K562 (cell line): ENCODE measurements at regions not wholly inside any gene's neighbourhood (a gene's known extent, or its start where the extent isn't known, plus 50 kb on each side); places are given as distances from the start of the nearest gene placed in this dataset.

ENCODE experiments used
- ATAC-seq: fragments of 200-7000 bp; cut with Tn5 transposase; 3 replicates; pipeline ENCODE4 v1.9.1; 2020; ENCODE audit warnings: moderate library complexity
- BruUV-seq: library from RNA; stranded (reverse); fragments of 400-500 nt; replicated peaks from 2 replicates; lab custom pipeline; 2021; lab: Mats Ljungman, UMichigan
- CTCF ChIA-PET: fragments of 300-600 bp; formaldehyde crosslinking; extraction: SDS; loops from one replicate; lab custom pipeline; 2021; ENCODE audit warnings: low intra/inter-chr PET ratio; lab: Yijun Ruan, JAX
- POLR2A ChIA-PET: fragments of 300-600, 350-650 bp; sonication (Branson Sonifier 250); formaldehyde crosslinking; extraction: SDS; loops from one replicate; lab custom pipeline; 2021; ENCODE audit warnings: antibody characterized with exemption, inconsistent platforms; lab: Yijun Ruan, JAX
- DNase-seq, 4 experiments: peaks; one replicate each; pipeline versions ENCODE4 v3.0.0 to v3.0.0-alpha.2; 2011 to 2018; ENCODE audit warnings: low spot score in 3 of 4, mixed read lengths in 3 of 4; ENCODE audit errors: extremely low read depth in 1 of 4
- FAIRE-seq: peaks from 2 replicates; lab custom pipeline; 2011; peaks lifted over from hg19 to GRCh38; lab: Jason Lieb, UNC
- H2AFZ ChIP-seq: 2 replicates; pipeline ENCODE4 v1.6.0; 2011; ENCODE audit warnings: low read depth, low read length, control low read depth, inconsistent platforms
- H3K27ac ChIP-seq: fragments of 200-600 bp; 3 replicates; pipeline ENCODE4 v1.8.0; 2011; ENCODE audit warnings: low read depth, mild to moderate bottlenecking, control low read depth, inconsistent platforms, low read length, moderate library complexity, mixed read lengths; ENCODE audit errors: extremely low read depth
- H3K27me3 ChIP-seq, 2 experiments: fragments of 300-600 bp in 1 of 2; 2 replicates in 1 of 2; 3 replicates in 1 of 2; pipeline versions ENCODE4 v1.6.0 to v1.8.0; 2011; ENCODE audit warnings: inconsistent platforms in 2 of 2, low read length in 2 of 2, mild to moderate bottlenecking in 1 of 2, mixed read lengths in 1 of 2, moderate library complexity in 1 of 2; ENCODE audit not compliant: control insufficient read depth in 2 of 2, insufficient read depth in 2 of 2
- H3K36me3 ChIP-seq: fragments of 300-600 bp; 3 replicates; pipeline ENCODE4 v1.8.0; 2011; ENCODE audit warnings: mild to moderate bottlenecking, low read length, inconsistent platforms; ENCODE audit not compliant: control insufficient read depth, insufficient read depth
- H3K4me1 ChIP-seq, 2 experiments: fragments of 200-600 bp in 1 of 2; replicated peaks in 1 of 2; 2 replicates in 1 of 2; 3 replicates in 1 of 2; pipeline versions ENCODE4 v1.5.1 to v1.8.0; 2011; ENCODE audit warnings: inconsistent platforms in 2 of 2, low read length in 2 of 2, mild to moderate bottlenecking in 1 of 2, mixed read lengths in 1 of 2, moderate library complexity in 1 of 2; ENCODE audit not compliant: control insufficient read depth in 2 of 2, insufficient read depth in 2 of 2
- H3K4me2 ChIP-seq: 2 replicates; pipeline ENCODE4 v1.6.1; 2011; ENCODE audit warnings: low read length, control low read depth, inconsistent platforms, mixed read lengths; ENCODE audit not compliant: insufficient read depth
- H3K4me3 ChIP-seq: fragments of 200-600 bp; sonication (generic), shearing (Covaris generic); 2 replicates; pipeline ENCODE4 v1.5.1; 2016; ENCODE audit warnings: control low read depth, inconsistent platforms
- H3K79me2 ChIP-seq: fragments of 200-600 bp; 3 replicates; pipeline ENCODE4 v1.8.0; 2011; ENCODE audit warnings: low read length, inconsistent platforms; ENCODE audit not compliant: control insufficient read depth, insufficient read depth
- H3K9ac ChIP-seq, 2 experiments: 2 replicates each; pipeline versions ENCODE4 v1.6.0 to v1.6.1; 2011; ENCODE audit warnings: low read depth in 2 of 2, low read length in 2 of 2, control low read depth in 1 of 2, inconsistent platforms in 1 of 2, mild to moderate bottlenecking in 1 of 2, mixed read lengths in 1 of 2; ENCODE audit not compliant: insufficient read depth in 1 of 2
- H3K9me1 ChIP-seq: one replicate; pipeline ENCODE4 v1.6.0; 2011; ENCODE audit warnings: inconsistent platforms, mild to moderate bottlenecking, low read length, moderate library complexity; ENCODE audit not compliant: control insufficient read depth, insufficient read depth
- H3K9me3 ChIP-seq: replicated peaks from 2 replicates; pipeline ENCODE4 v1.5.1; 2011; ENCODE audit warnings: low read depth, low read length, inconsistent platforms; ENCODE audit not compliant: control insufficient read depth, insufficient read depth
- H4K20me1 ChIP-seq: replicated peaks from 2 replicates; pipeline ENCODE4 v1.6.1; 2011; ENCODE audit warnings: low read length, inconsistent platforms, mixed read lengths; ENCODE audit not compliant: control insufficient read depth, insufficient read depth
- EHMT2 ChIP-seq: fragments of 450-650 bp; IDR thresholded peaks from 2 replicates; pipeline ENCODE4 v1.6.1; 2018; ENCODE audit warnings: antibody characterized with exemption
- PTTG1 ChIP-seq: fragments of 450-650 bp; IDR thresholded peaks from 2 replicates; pipeline ENCODE4 v1.6.1; 2016; ENCODE audit warnings: low read depth, mild to moderate bottlenecking, missing genetic modification characterization, missing compliant biosample characterization
- SNRNP70 ChIP-seq: fragments of 200-400 bp; formaldehyde crosslinking; optimal IDR thresholded peaks from 2 replicates; pipeline ENCODE3; 2017; ENCODE audit warnings: low read depth, low read length
- TEAD1 ChIP-seq, 2 experiments: fragments of 450-650 bp in 1 of 2; sonication (generic) in 1 of 2; formaldehyde crosslinking; IDR thresholded peaks; 2 replicates each; pipeline versions ENCODE4 v1.4.0 to v1.8.0; 2020 to 2022; ENCODE audit warnings: mild to moderate bottlenecking in 2 of 2, missing genetic modification reagents in 1 of 2
- ZNF280A ChIP-seq: fragments of 450-650 bp; IDR thresholded peaks from 2 replicates; pipeline ENCODE4 v1.6.1; 2018; ENCODE audit warnings: mild to moderate bottlenecking, low read depth; ENCODE audit not compliant: partially characterized antibody
- ZNF436 ChIP-seq: fragments of 250-450, 450-650 bp; sonication (Bioruptor Pico); formaldehyde crosslinking; IDR thresholded peaks from 2 replicates; pipeline ENCODE4 v1.7.0; 2020; ENCODE audit warnings: mild to moderate bottlenecking
- ZNF695 ChIP-seq: fragments of 450-650 bp; formaldehyde crosslinking; IDR thresholded peaks from 2 replicates; pipeline ENCODE4 v1.4.0; 2020; ENCODE audit warnings: mild to moderate bottlenecking, moderate library complexity
- ZNF77 ChIP-seq: fragments of 250-450 bp; sonication (Bioruptor Pico); IDR thresholded peaks from 2 replicates; pipeline ENCODE4 v1.5.0; 2020
- WGBS: fragments of 100-300 bp; shearing (Covaris generic); methylation state at CpG from one replicate; pipeline ENCODE4 v1.1.6; 2016; ENCODE audit warnings: low coverage, mixed read lengths; ENCODE audit not compliant: insufficient coverage; ENCODE audit errors: missing lambda C conversion rate; 5-methylcytosine and 5-hydroxymethylcytosine counted together
- in situ Hi-C: fragments of 300-500 bp; cut with MboI; formaldehyde crosslinking; loops from 4 replicates; pipeline ENCODE4 v1.15.0; 2018; ENCODE audit warnings: inconsistent platforms, mixed read lengths
- intact Hi-C: fragments of 100-400 bp; cut with micrococcal nuclease; formaldehyde crosslinking; loops from 2 replicates; pipeline ENCODE4 v1.14.2; 2022

GRCh38 chr7:81005254-81005653 is 86.4 kb upstream of the SEMA3C start:
- intact Hi-C loops = no loop called here
- Histone ChIP-seq H3K9me3 (no peaks in the 10 kb centered on the region), H3K4me2 (no peak overlapping the region), H3K79me2 (no peaks in the 10 kb centered on the region), H4K20me1 (no peaks in the 10 kb centered on the region), H3K9me1 (no peaks in the 10 kb centered on the region), H3K27me3 (no peaks in the 10 kb centered on the region)
- no TSS peak for BruUV-seq
- no peak for FAIRE-seq
- CTCF ChIA-PET = no interaction called here
- TF ChIP-seq ZNF695 (CRISPR knock-in tag) (no peak), EHMT2 (no peak), TEAD1 (CRISPR knock-in tag; IDR thresholded peaks at IDR 0.05) (no peak), ZNF436 (CRISPR knock-in tag) (no peak), PTTG1 (tag) (no peak), SNRNP70 (no peak)
- TF ChIP-seq, all 486 proteins: peak for 0
- no peak for DNase-seq
- H3K27ac ChIP-seq = no peak overlapping the region
- in situ Hi-C loops = no loop called here
- H3K36me3 ChIP-seq = no peaks in the 10 kb centered on the region
- no peak overlapping the region for H3K4me3 ChIP-seq
- no peak for ATAC-seq
- H2AFZ ChIP-seq = no peak overlapping the region
- 11% methylated on average over 5 of the region's 5 CpGs for WGBS
- H3K4me1 ChIP-seq = no peaks in the 10 kb centered on the region
- POLR2A ChIA-PET = no interaction called here
- H3K9ac ChIP-seq = no peak overlapping the region

- Histone ChIP-seq H2AFZ (no peak overlapping the region), H3K36me3 (no peaks in the 10 kb centered on the region), H3K9me3 (no peaks in the 10 kb centered on the region), H3K27me3 (no peaks in the 10 kb centered on the region), H4K20me1 (no peaks in the 10 kb centered on the region), H3K9ac (no peak overlapping the region), H3K4me3 (no peak overlapping the region), H3K79me2 (no peaks in the 10 kb centered on the region), H3K4me1 (no peaks in the 10 kb centered on the region), H3K4me2 (no peak overlapping the region), H3K27ac (no peak overlapping the region), H3K9me1 (no peaks in the 10 kb centered on the region)
- WGBS = 20% methylated on average over 1 of the region's 1 CpG
- POLR2A ChIA-PET = no interaction called here
- TF ChIP-seq ZNF77 (CRISPR knock-in tag) = no peak
- TF ChIP-seq ZNF280A = no peak
- CTCF ChIA-PET = no interaction called here
- ATAC-seq = no peak
- FAIRE-seq = no peak
- intact Hi-C loops (no loop called here), in situ Hi-C loops (no loop called here)
- DNase-seq = no peak
- no TSS peak for BruUV-seq
Measured at GRCh38 chr7:81004098-81004497, 85.2 kb upstream of the SEMA3C start.
